GM21381 (cell line): ENCODE measurements at regions not wholly inside any gene's neighbourhood (a gene's known extent, or its start where the extent isn't known, plus 50 kb on each side); places are given as distances from the start of the nearest gene placed in this dataset.

ENCODE experiments used
- ATAC-seq: cut with Tn5 transposase; IDR thresholded peaks from one replicate; pipeline ENCODE4 v1.9.1; 2021; ENCODE audit warnings: mild to moderate bottlenecking, moderate library complexity; ENCODE audit not compliant: unreplicated experiment

DNA sequence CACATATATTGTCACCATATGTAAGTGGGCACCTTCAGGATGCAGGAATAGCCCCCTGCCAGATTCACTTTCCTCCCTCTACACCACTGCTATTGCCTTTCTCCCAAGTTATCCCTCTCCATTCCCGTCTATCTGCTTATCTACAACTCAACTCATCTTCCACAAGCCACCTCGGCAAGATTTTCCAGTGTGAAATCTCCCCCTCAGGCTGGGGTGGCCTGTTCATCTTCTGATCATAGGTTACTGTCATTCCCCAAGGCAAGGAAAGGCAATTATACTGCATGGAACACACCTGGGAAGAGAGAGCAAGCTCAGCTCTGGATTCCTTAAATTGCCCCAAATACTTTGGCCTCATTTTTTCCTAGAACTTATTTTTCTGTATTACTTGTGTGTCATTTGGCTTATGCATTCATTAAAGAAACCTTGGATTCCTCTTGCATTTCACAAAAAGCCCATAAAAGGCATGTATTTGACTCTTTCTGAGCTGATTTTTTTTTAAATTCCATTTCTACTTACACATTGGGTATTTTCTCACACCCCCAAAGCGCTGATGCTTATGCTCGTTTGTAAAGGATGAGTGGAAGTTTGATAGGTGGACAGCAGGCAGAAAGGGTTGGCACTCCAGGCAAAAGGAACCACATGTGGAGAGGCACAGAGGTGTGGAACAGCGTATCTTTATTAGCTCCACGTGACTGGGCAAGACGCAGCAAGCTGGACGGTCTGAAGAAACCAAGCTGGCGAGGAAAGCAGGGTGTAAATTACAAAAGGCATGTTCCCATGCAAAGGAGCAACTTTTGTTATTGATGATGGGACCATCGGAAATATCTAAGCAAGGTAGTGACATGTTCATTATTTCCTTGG lies 169.7 kb upstream of the RAB4A start:
- no peak for ATAC-seq

DNA sequence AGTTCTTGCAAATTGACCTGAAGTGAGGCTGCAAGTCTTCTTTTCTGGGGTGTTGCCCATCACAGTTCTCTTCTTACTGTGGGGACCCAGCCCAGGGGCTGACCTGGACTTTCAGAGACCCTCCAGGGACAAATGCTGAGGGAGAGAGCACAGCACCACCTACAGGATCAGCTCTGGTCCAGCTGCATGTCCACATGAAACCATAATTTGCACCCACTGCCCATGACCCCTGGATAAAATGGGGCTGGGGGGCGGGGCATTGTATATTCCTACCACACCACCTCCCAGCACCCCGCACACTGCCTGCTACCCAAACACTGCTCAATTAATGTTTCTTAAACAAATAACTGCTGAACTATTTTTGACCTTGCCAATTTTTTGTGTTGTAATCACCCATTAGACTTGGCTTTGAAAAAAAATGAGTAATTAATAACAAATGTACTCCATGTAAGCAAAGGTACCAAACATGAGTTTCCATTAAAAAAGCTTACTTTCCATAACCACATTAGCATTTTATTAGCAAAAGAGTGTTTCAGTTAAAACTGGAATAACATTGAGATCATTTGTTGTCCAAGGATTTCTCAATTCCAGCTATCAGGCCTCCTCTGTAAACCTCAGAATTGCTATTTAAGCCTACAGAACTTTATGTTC lies 168.0 kb upstream of the RAB4A start:
- ATAC-seq = no peak

DNA sequence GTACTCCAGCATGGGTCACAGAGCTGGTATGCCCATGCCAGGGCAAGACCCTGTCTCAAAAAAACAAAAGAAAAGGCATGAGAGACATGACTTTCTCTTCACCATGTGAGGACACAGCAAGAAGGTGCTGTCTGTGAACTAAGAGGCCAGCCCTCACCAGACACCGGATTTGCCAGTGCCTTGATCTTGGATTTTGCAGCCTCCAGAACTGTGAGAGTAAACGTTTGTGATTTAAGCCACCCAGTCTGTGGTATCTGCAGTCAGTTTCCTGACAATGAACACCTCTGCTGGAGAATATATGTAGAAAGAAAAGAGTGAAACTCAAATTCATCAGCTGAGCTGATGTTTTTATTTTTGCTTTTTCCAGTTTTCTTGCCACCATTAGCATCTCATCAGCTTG lies 166.3 kb upstream of the RAB4A start:
- no peak for ATAC-seq

DNA sequence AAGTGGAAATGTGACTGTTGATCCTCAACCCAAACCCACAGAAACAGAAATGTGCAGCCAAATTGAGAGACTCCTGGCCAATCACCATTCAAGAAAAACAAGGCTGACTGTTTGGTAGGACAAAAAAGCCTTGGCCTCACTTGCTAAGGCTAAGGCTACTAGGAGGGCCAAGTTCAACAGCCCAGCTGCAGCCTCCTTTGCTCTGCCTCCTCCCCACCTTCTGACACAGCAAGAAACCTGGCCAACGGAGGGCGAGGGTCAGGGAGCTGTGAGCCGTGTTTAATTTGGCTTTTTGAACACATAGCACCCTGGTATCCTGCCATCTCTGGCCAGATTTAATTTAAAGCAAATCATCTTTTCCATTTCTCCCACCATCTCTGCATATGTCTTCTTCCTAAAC lies 165.8 kb upstream of the RAB4A start:
- no peak for ATAC-seq

DNA sequence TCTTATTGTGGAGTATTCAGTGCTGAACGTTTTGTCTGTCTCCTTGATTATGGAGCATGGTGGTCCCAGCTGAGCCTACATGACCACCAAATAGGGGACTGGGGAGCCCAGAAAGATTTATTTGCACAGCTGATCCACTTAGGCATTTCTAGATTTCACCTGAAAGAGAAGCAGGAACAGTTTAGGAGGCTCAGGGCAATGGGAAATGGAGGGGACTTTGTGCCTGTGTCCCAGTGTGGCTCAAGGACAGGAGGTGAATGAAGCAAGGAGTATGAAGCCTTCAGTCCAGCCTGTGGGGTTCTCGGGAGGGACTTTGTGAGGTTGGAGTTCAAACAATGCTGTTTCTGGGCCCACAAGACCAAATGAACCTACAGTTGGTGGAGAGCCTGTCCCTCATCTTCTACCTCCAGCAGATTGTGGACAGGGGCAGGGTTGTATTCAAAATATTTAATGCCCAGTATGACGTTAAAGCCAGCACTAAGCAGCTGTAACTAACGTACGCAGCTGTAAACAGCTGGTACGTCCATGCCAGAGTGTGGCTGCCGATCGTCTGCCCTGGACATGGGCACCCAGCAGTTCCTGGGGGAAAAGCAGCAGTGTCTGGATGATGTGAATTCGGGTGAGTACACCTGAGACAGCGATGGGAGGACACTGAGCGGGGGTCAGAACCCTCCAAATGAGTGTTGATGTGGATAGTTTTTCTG lies 164.9 kb upstream of the RAB4A start:
- ATAC-seq = no peak

DNA sequence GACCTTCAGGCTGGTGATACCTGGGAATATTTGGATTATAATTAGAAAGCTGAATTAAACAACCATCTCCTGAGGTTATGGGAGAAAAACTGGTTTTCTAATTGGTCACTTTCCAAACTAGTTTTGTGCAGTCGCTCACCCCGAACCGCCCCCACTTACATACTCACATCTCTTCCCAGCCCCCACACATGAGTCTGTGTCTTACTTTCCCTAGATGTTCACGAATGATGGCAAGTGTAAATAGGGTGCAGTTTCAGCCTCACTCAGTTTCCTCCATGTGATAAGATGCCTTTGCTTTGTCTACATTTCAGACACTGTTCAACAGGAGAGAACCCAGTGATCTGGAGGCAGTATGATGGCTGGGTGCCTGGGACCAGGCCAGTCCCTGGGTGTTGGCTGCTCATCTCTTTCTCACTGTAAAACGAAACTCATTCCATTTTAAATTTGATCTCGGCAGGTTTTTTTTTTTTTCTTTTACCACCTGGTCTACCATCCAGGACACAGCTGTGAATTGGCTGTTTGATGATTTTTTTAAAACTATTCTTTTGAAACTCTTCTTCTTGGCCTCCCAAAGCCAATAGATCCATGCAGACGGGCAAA lies 164.3 kb upstream of the RAB4A start:
- ATAC-seq = no peak

DNA sequence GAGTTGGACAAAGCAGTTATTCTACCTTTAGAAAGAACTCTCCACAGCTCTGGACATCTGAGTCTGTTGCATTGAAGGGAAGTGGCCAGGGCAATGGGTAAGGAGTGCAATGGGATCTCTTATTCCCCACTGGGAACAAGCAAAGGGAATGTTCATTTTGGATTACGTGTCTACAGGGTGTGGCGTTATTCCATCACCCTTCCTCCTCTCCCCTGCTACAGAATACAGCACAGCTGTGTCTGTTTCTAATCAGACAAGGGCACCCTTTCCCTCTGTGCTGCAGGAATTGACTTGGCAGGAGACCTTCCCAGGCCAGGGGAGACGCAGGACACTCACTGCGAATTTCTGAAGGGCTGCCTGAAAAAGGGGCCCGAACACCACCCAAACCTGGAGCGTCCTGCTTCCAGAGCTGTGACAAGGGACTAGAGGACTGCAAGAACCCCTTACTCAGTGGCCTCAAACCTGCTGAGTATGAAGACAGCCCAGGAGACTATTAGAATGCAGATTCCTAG lies 163.6 kb upstream of the RAB4A start:
- no peak for ATAC-seq

DNA sequence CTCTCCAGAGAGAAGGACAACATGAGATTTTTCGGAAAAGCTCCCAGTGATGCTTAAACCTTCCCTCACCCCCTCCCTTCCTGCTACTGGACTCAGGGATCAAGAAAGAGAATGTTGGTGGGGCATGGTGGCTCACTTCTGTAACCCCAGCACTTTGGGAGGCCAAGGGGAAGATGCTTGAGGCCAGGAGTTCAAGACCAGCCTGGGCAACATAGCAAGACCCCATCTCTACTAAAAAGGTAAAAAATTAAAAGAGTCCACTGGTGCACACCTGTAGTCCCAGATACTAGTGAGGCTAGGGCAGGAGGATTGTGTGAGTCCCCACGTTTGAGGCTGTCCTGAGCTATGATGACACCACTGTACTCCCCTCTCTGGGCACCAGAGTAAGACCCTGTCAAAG lies 162.9 kb upstream of the RAB4A start:
- no peak for ATAC-seq

DNA sequence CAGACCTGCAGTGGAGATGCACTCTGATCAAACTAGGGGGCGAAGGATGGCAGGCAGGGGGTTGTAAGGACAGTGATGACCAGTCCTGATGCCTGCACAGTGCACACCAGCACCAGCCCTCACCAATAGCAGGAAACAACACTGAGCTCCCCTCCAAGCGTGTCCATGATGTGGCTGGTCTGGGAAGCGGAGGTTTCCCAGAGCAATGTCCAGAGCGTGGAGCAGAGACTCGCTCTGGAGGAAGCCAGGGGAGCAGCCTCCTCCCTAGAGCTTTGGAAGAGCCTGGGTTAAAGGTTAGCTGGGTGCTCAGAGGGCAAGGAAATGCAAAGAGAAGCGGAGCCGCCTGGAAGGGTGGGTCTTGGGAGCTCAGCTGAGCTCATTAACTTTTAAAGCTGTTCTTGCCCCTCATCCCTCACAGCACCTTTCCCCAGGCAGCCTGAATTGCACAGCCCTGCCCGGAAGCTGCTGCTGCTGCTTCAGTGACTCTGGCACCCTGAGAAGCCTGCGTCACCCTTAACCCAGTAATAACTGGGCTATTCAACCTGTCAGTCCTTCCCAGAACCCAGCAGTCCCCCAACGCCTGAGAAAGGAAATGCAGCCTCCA lies 162.2 kb upstream of the RAB4A start:
- no peak for ATAC-seq

DNA sequence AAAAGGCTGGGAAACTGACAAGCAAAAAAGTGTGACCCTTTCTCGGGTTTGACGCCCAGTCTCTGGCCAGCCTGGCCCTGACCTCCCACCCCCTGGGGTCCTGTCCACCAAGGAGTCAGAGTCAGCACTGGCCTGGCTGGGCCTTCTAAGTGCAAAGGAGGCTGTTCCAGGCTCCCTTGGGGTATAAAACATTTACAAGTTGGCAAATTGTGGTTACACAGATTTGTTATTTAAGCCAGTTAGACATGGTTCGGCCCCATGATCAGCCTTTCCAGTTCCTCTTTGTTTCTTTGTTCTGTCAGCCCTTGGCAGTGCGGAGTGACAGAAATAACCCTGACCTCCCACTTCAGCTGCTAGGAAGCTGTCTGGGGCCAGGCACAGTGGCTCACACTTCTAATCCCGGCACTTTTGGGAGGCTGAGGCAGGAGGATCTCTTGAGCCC lies 161.6 kb upstream of the RAB4A start:
- ATAC-seq = no peak

DNA sequence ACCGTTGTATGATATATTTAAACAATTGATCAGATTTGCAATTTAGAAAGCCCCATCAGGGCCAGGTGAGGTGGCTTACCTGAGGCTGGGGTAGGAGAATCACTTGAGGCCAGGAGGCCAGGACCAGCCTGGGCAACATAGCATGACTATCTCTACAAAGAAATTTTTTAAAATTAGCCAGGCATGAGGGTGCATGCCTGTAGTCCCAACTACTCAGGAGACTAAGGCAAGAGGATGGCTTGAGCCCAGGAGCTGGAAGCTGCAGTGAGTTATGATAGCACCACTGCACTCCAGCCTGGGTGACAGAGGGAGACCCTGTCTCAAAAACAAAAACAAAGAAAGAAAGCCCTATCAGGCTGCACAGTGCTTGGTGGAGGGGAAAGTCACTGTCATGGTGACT lies 159.9 kb upstream of the RAB4A start:
- ATAC-seq = no peak

DNA sequence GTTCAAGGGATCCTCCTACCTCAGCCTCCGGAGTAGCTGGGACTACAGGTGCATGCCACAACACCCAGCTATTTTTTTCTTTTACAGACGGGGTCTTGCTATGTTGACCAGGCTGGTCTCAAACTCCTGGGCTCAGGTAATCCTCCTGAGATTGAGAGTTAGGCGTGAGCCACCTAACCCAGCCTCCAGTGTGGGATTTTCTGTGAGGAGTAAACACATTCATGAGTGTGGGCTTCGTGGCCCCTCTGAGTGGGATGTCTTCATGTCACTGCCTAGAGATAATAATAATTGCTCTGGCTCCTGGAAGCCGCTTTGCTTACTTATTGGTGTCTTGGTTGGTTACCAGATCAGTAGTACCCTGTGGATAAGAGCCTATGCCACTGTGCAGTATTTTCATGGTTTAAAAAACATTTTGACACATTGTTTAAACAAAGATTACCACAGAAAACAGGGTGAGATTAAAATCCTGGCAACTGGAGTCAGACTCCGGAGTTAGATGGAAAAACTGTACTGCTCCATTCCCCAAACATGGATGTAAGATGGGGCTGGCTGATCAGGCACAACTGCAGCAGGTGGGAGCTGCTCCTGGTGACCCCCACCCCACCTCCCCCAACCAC lies 159.1 kb upstream of the RAB4A start:
- no peak for ATAC-seq

DNA sequence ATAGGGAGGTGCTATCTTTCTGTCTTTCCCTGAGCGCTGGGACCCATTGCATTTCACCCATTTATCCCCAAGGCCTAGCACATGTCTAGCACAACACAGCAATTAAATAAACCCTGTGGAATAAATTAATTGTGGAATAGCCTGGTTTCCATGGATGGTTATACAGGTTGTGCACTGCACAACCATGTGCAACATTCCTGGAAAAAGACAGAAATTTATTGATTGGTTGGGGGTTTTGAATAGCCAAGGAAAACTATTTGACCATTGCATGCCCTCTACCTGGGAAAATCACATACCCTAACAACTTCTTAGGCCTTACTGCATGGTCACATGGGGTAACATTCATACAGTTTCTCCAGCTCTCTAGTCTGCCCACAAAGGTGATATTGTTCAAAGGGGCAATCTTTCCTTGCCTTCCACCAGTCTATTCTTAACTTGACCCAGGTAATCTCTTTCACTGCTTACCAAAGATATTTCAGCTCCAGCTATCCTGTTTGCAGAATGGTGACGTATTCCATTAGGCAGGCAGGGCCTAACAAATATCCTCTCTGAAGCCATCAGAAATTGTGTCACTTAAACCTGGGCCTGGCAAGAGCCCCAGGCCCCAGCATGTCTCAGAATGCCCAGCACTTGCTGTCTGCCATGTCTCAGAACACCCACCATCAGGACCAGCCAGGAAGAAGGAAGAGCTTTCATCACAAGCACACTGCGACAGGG lies 157.9 kb upstream of the RAB4A start:
- ATAC-seq = no peak

DNA sequence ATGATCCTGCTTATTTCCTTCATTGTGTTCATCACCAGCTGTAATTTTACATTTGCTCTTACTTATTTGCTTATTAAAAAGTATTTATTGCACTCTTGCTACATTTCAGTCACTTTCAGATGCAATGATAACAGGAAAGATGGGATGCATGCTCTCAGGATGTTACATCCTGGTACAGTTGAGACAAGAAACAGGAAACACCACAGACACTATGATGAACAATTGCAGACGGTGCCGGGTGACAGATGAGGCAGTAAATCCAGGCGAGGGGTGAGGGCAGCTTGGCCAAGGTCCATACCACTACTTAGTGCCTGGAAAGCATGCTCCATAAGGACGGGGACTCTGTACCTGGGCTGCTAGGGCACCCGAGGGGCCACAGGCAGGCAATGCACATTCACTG lies 156.6 kb upstream of the RAB4A start:
- no peak for ATAC-seq

DNA sequence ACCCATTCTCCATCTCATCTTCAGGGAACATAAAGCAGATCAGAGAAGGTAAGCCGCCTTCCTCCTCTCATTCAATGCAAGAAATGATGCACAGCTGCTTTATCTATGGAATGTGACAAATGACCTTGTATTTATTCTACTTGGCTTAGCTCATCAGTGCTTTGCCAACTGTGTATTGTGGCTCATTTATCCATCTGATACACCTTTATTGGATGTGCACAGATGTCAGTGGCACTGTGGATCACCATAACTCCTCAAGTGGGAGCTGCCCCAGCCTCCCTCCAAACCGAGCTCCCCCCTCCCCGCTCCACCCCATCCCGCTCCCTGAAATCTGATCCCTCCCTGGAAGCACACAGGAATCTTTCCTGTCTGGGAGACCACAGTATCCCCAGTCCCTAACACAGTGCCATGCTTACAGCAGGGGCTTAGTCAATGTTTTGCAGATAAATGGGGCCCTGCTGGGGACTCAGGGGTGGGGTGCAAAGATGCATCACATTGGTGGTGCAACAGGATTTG lies 156.0 kb upstream of the RAB4A start:
- ATAC-seq = no peak

DNA sequence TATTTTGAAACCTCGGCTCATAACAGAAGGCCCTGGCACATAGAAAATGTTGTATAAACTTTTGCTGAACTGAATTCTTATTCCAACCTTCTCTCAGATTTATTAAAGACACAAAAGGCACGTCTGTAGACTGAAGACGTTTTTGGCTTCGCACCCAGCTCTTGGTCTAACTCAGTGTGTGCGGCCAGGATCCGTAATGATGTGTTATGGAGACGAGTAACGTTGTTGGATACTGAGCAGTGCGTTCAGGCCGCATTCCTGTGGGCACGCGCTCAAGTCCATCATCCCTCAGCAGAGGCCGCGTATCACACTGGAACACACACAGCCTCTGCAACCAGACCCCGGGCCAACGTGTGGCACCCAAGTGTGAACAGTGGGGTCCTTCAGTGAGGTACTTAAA lies 154.8 kb upstream of the RAB4A start:
- no peak for ATAC-seq

DNA sequence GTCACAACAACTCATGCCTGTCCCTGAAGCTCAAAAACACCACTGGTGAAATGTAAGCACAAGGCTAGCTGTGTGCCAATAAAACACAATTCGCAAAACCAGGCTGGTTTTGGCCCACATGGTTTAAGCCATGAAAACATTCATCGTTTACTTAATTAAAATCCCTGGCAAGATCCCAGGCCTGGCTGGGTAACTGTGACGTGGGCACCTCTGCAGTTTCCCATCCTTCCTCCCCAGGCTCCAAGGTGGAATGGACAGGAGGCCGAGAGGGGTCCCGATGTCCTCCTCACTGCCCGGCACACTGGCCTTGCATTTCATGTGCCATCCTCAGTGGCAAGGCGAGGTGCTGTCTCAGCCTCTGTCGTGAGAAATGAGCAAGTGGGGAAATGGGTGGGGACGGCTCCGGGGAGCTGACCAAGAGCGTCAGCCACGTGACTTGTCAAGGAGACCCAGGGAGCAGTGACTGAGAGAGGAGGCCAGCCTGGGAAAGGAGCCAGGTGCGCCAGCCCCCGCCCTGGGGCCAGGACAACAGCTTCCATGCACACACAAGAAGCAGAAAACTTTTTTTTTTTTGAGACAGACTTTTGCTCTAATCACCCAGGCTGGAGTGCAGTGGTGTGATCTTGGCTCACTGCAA lies 153.1 kb upstream of the RAB4A start:
- ATAC-seq = no peak

DNA sequence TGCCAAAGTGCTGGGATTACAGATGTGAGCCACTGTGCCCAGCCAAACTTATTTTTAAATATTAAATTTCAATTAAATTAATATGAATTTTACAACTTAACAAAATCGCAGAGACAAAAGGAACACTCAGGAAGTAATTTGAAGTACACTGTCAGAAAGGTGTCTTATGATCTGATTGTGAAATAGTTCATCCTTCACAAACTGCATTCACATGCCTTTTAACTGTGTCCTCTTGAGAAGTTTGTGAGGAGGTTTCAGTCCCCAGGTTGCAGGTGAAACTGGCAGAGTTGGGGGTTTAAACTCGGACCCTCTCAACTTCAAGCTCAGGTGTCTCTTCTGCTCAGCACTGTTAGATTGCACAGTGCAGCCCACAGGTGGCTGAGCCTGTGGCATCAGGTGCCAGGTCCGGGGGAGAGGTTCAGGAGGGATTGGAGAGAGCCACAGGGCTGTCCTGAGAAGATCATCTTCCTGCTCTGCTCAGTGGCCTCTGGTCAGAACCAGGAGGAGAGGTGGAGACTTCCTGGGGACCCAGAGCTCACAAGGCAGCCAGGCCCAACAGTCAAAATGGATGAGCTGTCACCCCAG lies 152.3 kb upstream of the RAB4A start:
- no peak for ATAC-seq

DNA sequence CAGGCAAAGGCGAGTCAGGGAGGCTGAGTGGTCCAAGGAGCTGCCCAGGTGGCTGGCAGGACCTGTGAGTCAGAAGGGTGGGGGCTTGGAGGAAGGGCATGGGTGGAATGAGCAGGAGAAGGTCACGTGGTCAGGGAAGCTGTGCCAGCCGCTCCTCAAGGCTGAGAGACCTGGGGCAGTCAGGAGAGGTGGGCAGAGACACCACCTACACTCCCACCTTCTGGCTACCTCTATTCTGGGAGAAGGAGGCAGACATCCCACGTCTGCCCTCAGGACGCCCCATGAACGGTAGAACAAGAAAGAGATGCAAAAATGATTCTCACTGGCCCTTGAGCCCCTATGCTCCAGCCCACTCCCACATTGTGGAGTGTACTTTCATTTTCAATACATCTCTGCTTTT lies 151.8 kb upstream of the RAB4A start:
- no peak for ATAC-seq
